A673 (cell line): ENCODE measurements at regions not wholly inside any gene's neighbourhood (a gene's known extent, or its start where the extent isn't known, plus 50 kb on each side); places are given as distances from the start of the nearest gene placed in this dataset.
"Not testable (repeated sequence)": the region's sequence is repeated elsewhere in the genome, so short reads cannot be mapped to it uniquely, and the experiment has no call there.

ENCODE experiments used
- BruUV-seq: library from RNA; stranded (reverse); fragments of 400-500 nt; replicated peaks from 2 replicates; lab custom pipeline; 2021; lab: Mats Ljungman, UMichigan
- CTCF ChIA-PET: fragments of 300-600 bp; sonication (Branson Sonifier 250); formaldehyde crosslinking; loops from one replicate; lab custom pipeline; 2022; ENCODE audit warnings: antibody characterized with exemption; lab: Charles Lee
- POLR2A ChIA-PET: fragments of 300-600 bp; sonication (Branson Sonifier 250); formaldehyde crosslinking; loops from one replicate; lab custom pipeline; 2022; ENCODE audit warnings: antibody characterized with exemption; ENCODE audit not compliant: low non-redundant PET; lab: Charles Lee
- DNase-seq: peaks from one replicate; pipeline ENCODE4 v3.0.0-alpha.2; 2015; ENCODE audit warnings: low spot score
- H3K27ac ChIP-seq: fragments of 200-600 bp; sonication (generic); 2 replicates; pipeline ENCODE4 v1.5.1; 2016; ENCODE audit warnings: mixed run types, low read depth, mild to moderate bottlenecking, mixed read lengths, antibody characterized with exemption, low read length; ENCODE audit not compliant: poor library complexity, severe bottlenecking
- H3K27me3 ChIP-seq: fragments of 200-600 bp; sonication (generic); replicated peaks from 2 replicates; pipeline ENCODE4 v1.6.1; 2017; ENCODE audit warnings: mixed run types, low read depth, mild to moderate bottlenecking, mixed read lengths, antibody characterized with exemption, low read length; ENCODE audit not compliant: insufficient read depth, poor library complexity
- H3K36me3 ChIP-seq: fragments of 200-600 bp; sonication (generic); 2 replicates; pipeline ENCODE4 v1.6.1; 2016; ENCODE audit warnings: mixed run types, mild to moderate bottlenecking, mixed read lengths, antibody characterized with exemption, low read length; ENCODE audit not compliant: insufficient read depth, poor library complexity, severe bottlenecking
- H3K4me1 ChIP-seq: fragments of 200-600 bp; sonication (generic); 2 replicates; pipeline ENCODE4 v1.6.1; 2017; ENCODE audit warnings: mixed run types, mild to moderate bottlenecking, mixed read lengths, antibody characterized with exemption, low read length; ENCODE audit not compliant: insufficient read depth, poor library complexity, severe bottlenecking
- H3K4me3 ChIP-seq: fragments of 200-600 bp; sonication (generic); 2 replicates; pipeline ENCODE4 v1.5.1; 2016; ENCODE audit warnings: low read depth, mixed run types, mild to moderate bottlenecking, mixed read lengths, low read length; ENCODE audit not compliant: poor library complexity, severe bottlenecking
- H3K9me3 ChIP-seq: fragments of 200-600 bp; sonication (generic); 2 replicates; pipeline ENCODE4 v1.6.1; 2016; ENCODE audit warnings: mixed run types, low read depth, mild to moderate bottlenecking, mixed read lengths, antibody characterized with exemption, low read length; ENCODE audit not compliant: poor library complexity, severe bottlenecking
- CTCF ChIP-seq: fragments of 300-800, 200-600 bp; sonication (generic); conservative IDR thresholded peaks from 2 replicates; pipeline ENCODE4 v1.5.1; 2017; ENCODE audit warnings: low read depth, mild to moderate bottlenecking, antibody characterized with exemption, low read length, moderate library complexity, mixed read lengths
- EZH2 ChIP-seq: fragments of 200-600 bp; sonication (generic); IDR thresholded peaks from 2 replicates; pipeline ENCODE4 v1.6.1; 2017; ENCODE audit warnings: borderline replicate concordance, low read depth, mild to moderate bottlenecking, mixed read lengths, antibody characterized with exemption, low read length; ENCODE audit not compliant: poor library complexity, severe bottlenecking
- intact Hi-C: fragments of 100-400 bp; cut with micrococcal nuclease; formaldehyde crosslinking; loops from one replicate; pipeline ENCODE4 v1.10.0; 2022; ENCODE audit not compliant: unreplicated experiment

GRCh38 chr5:154589511-154589910, 111.5 kb upstream of the HAND1 start:
- no peak for DNase-seq
- Histone ChIP-seq H3K27ac (no peak overlapping the region), H3K4me1 (no peaks in the 10 kb centered on the region), H3K27me3 (no peaks in the 10 kb centered on the region), H3K4me3 (no peak overlapping the region), H3K9me3 (no peaks in the 10 kb centered on the region), H3K36me3 (no peaks in the 10 kb centered on the region)
- intact Hi-C loops = no loop called here
- ChIA-PET POLR2A (no interaction called here), CTCF (no interaction called here)
- no TSS peak for BruUV-seq
- TF ChIP-seq EZH2 = no peak
- TF ChIP-seq CTCF = no peak

GRCh38 chr5:154588833-154589425, 110.9 kb upstream of the HAND1 start:
- H3K4me3 ChIP-seq, intact Hi-C loops, H3K36me3 ChIP-seq, H3K27me3 ChIP-seq, H3K27ac ChIP-seq, BruUV-seq, DNase-seq, POLR2A ChIA-PET, H3K9me3 ChIP-seq, H3K4me1 ChIP-seq, CTCF ChIA-PET: not testable (repeated sequence)

- intact Hi-C loops = no loop called here
- no peak overlapping the region for H3K4me3 ChIP-seq
- H3K36me3 ChIP-seq = no peaks in the 10 kb centered on the region
- BruUV-seq = no TSS peak
- POLR2A ChIA-PET = no interaction called here
- no peaks in the 10 kb centered on the region for H3K4me1 ChIP-seq
- no peak overlapping the region for H3K27ac ChIP-seq
- H3K9me3 ChIP-seq = no peaks in the 10 kb centered on the region
- DNase-seq = no peak
- CTCF ChIA-PET = no interaction called here
- TF ChIP-seq CTCF (no peak), EZH2 (no peak)
- no peaks in the 10 kb centered on the region for H3K27me3 ChIP-seq
Measured at GRCh38 chr5:154588091-154588774, 110.2 kb upstream of the HAND1 start.
